ENCODE measurements at regions not wholly inside any gene's neighbourhood (a gene's known extent, or its start where the extent isn't known, plus 50 kb on each side); places are given as distances from the start of the nearest gene placed in this dataset.

- Mint-ChIP-seq H3K4me1 (ENCODE audit: low read depth) (no peaks in the 10 kb centered on the region), H3K9me3 (ENCODE audit: insufficient read depth) (no peaks in the 10 kb centered on the region), H3K27ac (no peak overlapping the region), H3K36me3 (ENCODE audit: low read depth) (no peaks in the 10 kb centered on the region), H3K4me3 (no peak overlapping the region), H3K27me3 (ENCODE audit: low read depth) (peaks cover 3% of the 10 kb centered on the region)
- ChIA-PET POLR2A (no interaction called here), CTCF (no interaction called here)
- DNase-seq (no peak), ATAC-seq (no peak)
These were observed 192.3 kb upstream of the MAF start for GRCh38 chr16:79792664-79793351.

DNA sequence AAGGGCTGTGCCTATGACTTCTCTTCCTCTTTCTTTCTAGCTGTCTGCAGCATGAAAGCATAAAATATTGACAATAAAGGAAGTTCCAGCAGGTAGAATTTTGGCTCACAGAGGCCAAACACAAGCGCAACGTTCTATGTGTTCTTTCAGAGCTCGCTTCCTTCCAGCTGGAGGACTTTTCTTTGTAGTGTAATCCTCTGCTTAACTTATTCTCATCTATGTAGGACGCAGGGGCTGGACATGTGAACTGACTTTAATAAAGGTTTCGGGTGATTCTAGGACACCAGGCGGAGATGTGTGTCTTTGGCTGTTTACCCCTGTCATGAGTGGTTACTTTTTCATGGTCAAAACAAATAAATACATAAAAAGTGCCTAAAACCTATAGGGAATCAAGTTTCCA, 191.5 kb upstream of the MAF start:
- DNase-seq (no peak), ATAC-seq (no peak)
- H3K9me3 Mint-ChIP-seq (ENCODE audit: insufficient read depth), result no peaks in the 10 kb centered on the region
- H3K27ac Mint-ChIP-seq, result no peak overlapping the region
- H3K4me3 Mint-ChIP-seq, result no peak overlapping the region
- POLR2A ChIA-PET, result interaction anchor here (0.6 kb wide), 1 partner anchor 40 kb away, joined by 3 read pairs; no protein-coding TSS in a partner anchor
- CTCF ChIA-PET, result no interaction called here
- H3K36me3 Mint-ChIP-seq (ENCODE audit: low read depth), result no peaks in the 10 kb centered on the region
- H3K27me3 Mint-ChIP-seq (ENCODE audit: low read depth), result peaks cover 3% of the 10 kb centered on the region
- H3K4me1 Mint-ChIP-seq (ENCODE audit: low read depth), result no peaks in the 10 kb centered on the region

DNA sequence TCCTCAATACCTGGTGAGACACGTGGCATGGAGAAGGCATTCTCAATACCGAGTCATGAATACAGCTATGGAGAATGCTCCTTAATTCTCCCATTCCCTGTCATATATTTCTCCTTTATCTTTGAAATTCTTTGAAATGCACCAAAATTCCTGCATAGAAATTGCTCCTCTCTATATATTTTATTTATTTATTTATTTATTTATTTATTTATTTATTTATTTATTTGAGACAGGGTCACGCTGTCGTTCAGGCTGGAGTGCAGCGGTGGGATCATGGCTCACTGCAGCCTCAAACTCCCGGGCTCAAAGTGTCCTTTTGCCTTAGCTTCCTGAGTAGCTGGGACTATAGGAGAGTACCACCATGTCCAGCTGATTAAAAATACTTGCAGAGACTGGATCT, 190.3 kb upstream of the MAF start:
- H3K27ac Mint-ChIP-seq, result no peak overlapping the region
- ChIA-PET CTCF (no interaction called here), POLR2A (no interaction called here)
- H3K27me3 Mint-ChIP-seq (ENCODE audit: low read depth), result peaks cover 3% of the 10 kb centered on the region
- H3K9me3 Mint-ChIP-seq (ENCODE audit: insufficient read depth), result no peaks in the 10 kb centered on the region
- H3K4me3 Mint-ChIP-seq, result no peak overlapping the region
- ATAC-seq (no peak), DNase-seq (no peak)
- H3K4me1 Mint-ChIP-seq (ENCODE audit: low read depth), result no peaks in the 10 kb centered on the region
- no peaks in the 10 kb centered on the region for H3K36me3 Mint-ChIP-seq (ENCODE audit: low read depth)

GRCh38 chr16:79788949-79789348, 188.4 kb upstream of the MAF start:
- no peaks in the 10 kb centered on the region for H3K4me1 Mint-ChIP-seq (ENCODE audit: low read depth)
- CTCF ChIA-PET, result no interaction called here
- H3K27me3 Mint-ChIP-seq (ENCODE audit: low read depth), result peaks cover 3% of the 10 kb centered on the region
- H3K4me3 Mint-ChIP-seq, result no peak overlapping the region
- no peak overlapping the region for H3K27ac Mint-ChIP-seq
- DNase-seq (no peak), ATAC-seq (no peak)
- H3K36me3 Mint-ChIP-seq (ENCODE audit: low read depth), result no peaks in the 10 kb centered on the region
- no peaks in the 10 kb centered on the region for H3K9me3 Mint-ChIP-seq (ENCODE audit: insufficient read depth)
- POLR2A ChIA-PET, result no interaction called here

- Mint-ChIP-seq H3K36me3 (ENCODE audit: low read depth) (no peaks in the 10 kb centered on the region), H3K9me3 (ENCODE audit: insufficient read depth) (no peaks in the 10 kb centered on the region), H3K4me3 (no peak overlapping the region), H3K27ac (no peak overlapping the region), H3K4me1 (ENCODE audit: low read depth) (no peaks in the 10 kb centered on the region), H3K27me3 (ENCODE audit: low read depth) (peaks cover 3% of the 10 kb centered on the region)
- ChIA-PET CTCF (no interaction called here), POLR2A (no interaction called here)
- ATAC-seq, result no peak
- DNase-seq, result no peak
These were observed 185.9 kb upstream of the MAF start for GRCh38 chr16:79786389-79786788.

GRCh38 chr16:79784007-79784406, 183.5 kb upstream of the MAF start:
- ATAC-seq (no peak), DNase-seq (no peak)
- Mint-ChIP-seq H3K4me3 (no peak overlapping the region), H3K36me3 (ENCODE audit: low read depth) (no peaks in the 10 kb centered on the region), H3K9me3 (ENCODE audit: insufficient read depth) (no peaks in the 10 kb centered on the region), H3K4me1 (ENCODE audit: low read depth) (no peaks in the 10 kb centered on the region), H3K27ac (no peak overlapping the region), H3K27me3 (ENCODE audit: low read depth) (no peaks in the 10 kb centered on the region)
- ChIA-PET CTCF (no interaction called here), POLR2A (no interaction called here)

DNA sequence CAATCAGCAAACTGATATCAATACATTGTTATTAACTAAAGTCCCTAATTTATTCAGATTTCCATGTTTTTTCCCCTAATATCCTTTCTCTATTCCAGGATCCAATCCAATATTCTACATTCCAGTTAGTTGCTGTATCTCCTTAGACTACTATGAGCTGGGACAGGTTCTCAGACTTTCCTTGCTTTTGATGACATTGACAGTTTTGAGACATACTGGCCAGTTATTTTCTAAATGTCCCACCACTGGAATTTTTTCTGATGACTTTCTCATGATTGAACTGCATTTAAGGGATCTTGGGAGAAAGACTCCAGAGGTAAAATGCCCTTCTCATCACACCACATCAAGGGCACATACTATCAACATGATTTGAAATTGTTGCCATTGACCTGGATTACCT, 177.1 kb upstream of the MAF start:
- Mint-ChIP-seq H3K4me3 (no peak overlapping the region), H3K27me3 (ENCODE audit: low read depth) (peaks cover 5% of the 10 kb centered on the region), H3K27ac (no peak overlapping the region), H3K4me1 (ENCODE audit: low read depth) (no peaks in the 10 kb centered on the region), H3K9me3 (ENCODE audit: insufficient read depth) (no peaks in the 10 kb centered on the region), H3K36me3 (ENCODE audit: low read depth) (no peaks in the 10 kb centered on the region)
- ChIA-PET CTCF (no interaction called here), POLR2A (no interaction called here)
- ATAC-seq (no peak), DNase-seq (no peak)

DNA sequence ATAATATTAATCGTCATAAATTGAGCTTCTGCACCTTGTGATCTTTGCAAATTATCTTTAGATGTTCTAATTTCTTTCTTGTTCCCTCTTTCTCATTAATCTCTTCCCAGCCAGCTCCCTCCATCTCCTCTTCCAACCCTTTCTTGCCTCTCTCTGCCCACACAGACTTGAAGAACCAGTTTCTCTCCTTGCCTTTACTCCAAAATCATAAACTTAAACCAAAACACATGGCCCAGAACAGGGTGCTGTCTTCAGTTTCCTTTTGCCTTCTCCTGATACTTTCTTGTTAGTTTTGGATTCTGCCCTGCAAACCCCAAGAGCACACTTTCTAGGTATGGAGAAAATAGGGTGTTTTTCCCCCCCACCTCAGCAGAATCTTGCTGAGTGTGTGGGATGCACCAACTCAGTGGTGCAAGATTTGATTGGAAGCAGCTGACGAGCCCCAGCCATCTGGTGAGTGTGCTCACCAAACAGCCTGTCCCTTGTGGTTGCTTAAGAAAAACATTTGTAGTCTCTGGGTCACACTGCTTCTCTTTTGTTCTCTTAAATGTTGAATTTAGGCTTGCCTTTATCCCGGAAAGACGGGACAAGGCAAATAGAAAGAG, 175.8 kb upstream of the MAF start:
- ATAC-seq (no peak), DNase-seq (no peak)
- no peaks in the 10 kb centered on the region for H3K36me3 Mint-ChIP-seq (ENCODE audit: low read depth)
- peaks cover 9% of the 10 kb centered on the region for H3K27me3 Mint-ChIP-seq (ENCODE audit: low read depth)
- no peak overlapping the region for H3K4me3 Mint-ChIP-seq
- H3K4me1 Mint-ChIP-seq (ENCODE audit: low read depth), result no peaks in the 10 kb centered on the region
- H3K9me3 Mint-ChIP-seq (ENCODE audit: insufficient read depth), result no peaks in the 10 kb centered on the region
- H3K27ac Mint-ChIP-seq, result no peak overlapping the region
- ChIA-PET CTCF (no interaction called here), POLR2A (no interaction called here)

GRCh38 chr16:79772784-79773183, 172.2 kb upstream of the MAF start:
- H3K9me3 Mint-ChIP-seq (ENCODE audit: insufficient read depth), result no peaks in the 10 kb centered on the region
- ChIA-PET POLR2A (no interaction called here), CTCF (no interaction called here)
- no peak for DNase-seq
- no peak overlapping the region for H3K27ac Mint-ChIP-seq
- H3K4me3 Mint-ChIP-seq, result no peak overlapping the region
- peaks cover 20% of the 10 kb centered on the region for H3K27me3 Mint-ChIP-seq (ENCODE audit: low read depth)
- H3K36me3 Mint-ChIP-seq (ENCODE audit: low read depth), result no peaks in the 10 kb centered on the region
- peaks cover 9% of the 10 kb centered on the region for H3K4me1 Mint-ChIP-seq (ENCODE audit: low read depth)
- no peak for ATAC-seq

GRCh38 chr16:79772048-79772447, 171.5 kb upstream of the MAF start:
- DNase-seq (no peak), ATAC-seq (no peak)
- no peaks in the 10 kb centered on the region for H3K36me3 Mint-ChIP-seq (ENCODE audit: low read depth)
- ChIA-PET POLR2A (no interaction called here), CTCF (no interaction called here)
- H3K4me1 Mint-ChIP-seq (ENCODE audit: low read depth), result peaks cover 9% of the 10 kb centered on the region
- no peak overlapping the region for H3K4me3 Mint-ChIP-seq
- no peaks in the 10 kb centered on the region for H3K9me3 Mint-ChIP-seq (ENCODE audit: insufficient read depth)
- H3K27me3 Mint-ChIP-seq (ENCODE audit: low read depth), result peaks cover 20% of the 10 kb centered on the region
- H3K27ac Mint-ChIP-seq, result no peak overlapping the region

DNA sequence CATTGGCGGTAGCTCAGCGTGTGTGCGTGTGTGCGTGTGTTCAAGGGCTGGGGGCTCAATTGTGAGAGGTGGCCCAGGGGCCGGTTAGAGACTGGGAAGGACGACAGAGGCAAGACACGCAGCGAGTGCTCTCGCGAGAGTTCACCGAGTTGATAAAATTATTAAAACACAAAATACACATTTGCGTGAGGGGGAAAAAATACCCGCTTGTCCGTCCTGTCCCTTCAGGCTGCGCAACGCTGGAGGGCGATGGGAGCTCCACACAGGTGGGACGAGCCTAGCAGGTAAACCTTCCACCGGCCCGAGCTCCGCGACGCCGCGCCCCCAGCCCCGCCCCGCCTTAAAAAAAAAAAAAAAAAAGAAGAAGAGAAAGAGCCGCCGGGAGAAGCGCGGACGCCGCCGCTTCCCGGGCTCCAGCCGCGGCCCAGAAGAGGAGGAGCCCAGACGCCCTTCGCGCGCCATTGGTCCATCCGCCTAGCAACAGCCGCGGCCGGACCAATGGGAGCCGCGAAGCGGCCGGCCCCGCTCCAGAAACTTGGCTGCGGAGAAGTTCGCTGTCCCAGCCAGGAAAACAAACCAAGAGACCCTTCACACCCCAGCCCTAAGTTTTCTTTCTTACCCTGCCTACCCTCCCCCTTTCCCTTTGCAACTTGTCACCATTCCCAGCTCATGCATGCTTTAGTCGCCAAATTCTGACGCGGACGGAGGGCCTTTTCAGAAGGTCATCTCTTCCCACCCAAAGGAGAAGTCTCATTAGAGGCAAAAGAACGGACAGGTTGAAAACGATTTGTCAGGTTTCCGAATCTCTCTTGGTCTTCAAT, 169.9 kb upstream of the MAF start:
- Mint-ChIP-seq H3K27me3 (ENCODE audit: low read depth) (peaks cover 17% of the 10 kb centered on the region), H3K4me3 (peak overlapping the region; percentile 79), H3K9me3 (ENCODE audit: insufficient read depth) (no peaks in the 10 kb centered on the region), H3K36me3 (ENCODE audit: low read depth) (no peaks in the 10 kb centered on the region), H3K4me1 (ENCODE audit: low read depth) (peaks cover 9% of the 10 kb centered on the region), H3K27ac (peak overlapping the region; percentile 74)
- DNase-seq (peak; percentile 76), ATAC-seq (peak; percentile 99)
- ChIA-PET POLR2A (interaction anchor here (0.6 kb wide), 1 partner anchor 1053 kb away, joined by 3 read pairs; no protein-coding TSS in a partner anchor), CTCF (interaction anchor here (1.0 kb wide), 1 partner anchor 168 kb away, joined by 3 read pairs; no protein-coding TSS in a partner anchor)

DNA sequence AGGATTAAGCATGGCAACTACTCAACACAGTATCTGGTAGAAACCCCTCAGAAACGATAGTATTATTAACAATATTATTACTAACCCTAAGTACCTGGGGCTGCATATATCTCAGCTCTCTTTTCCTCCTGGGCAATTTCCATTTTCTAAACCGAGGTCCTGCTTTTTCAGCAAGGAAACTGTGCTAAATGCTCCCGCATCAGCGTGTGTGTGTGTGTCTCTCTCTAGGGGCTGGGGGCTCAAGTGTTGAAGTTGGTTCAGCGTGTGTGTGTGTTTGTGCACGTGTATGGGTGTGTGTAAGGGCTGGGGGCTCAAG, 169.3 kb upstream of the MAF start:
- H3K4me3 Mint-ChIP-seq, result peak overlapping the region; percentile 79

More for the DNA sequence above, 169.3 kb upstream of the MAF start:
- Mint-ChIP-seq H3K27me3 (ENCODE audit: low read depth) (peaks cover 15% of the 10 kb centered on the region), H3K27ac (peak overlapping the region; percentile 74), H3K9me3 (ENCODE audit: insufficient read depth) (no peaks in the 10 kb centered on the region), H3K36me3 (ENCODE audit: low read depth) (no peaks in the 10 kb centered on the region), H3K4me1 (ENCODE audit: low read depth) (peaks cover 9% of the 10 kb centered on the region)
- ChIA-PET POLR2A (interaction anchor here (0.6 kb wide), 1 partner anchor 1052 kb away, joined by 3 read pairs; no protein-coding TSS in a partner anchor), CTCF (no interaction called here)
- ATAC-seq (no peak), DNase-seq (no peak)
